Astrocyte (in vitro differentiated cells and primary cell): ENCODE measurements at regions not wholly inside any gene's neighbourhood (a gene's known extent, or its start where the extent isn't known, plus 50 kb on each side); places are given as distances from the start of the nearest gene placed in this dataset.

ENCODE experiments used
- DNase-seq: peaks from one replicate; pipeline ENCODE4 v3.0.0-alpha.2; 2010; ENCODE audit warnings: low read depth
- FAIRE-seq: peaks from 2 replicates; lab custom pipeline; 2011; peaks lifted over from hg19 to GRCh38; lab: Jason Lieb, UNC
- H2AFZ ChIP-seq: 2 replicates; pipeline ENCODE4 v1.6.0; 2012; ENCODE audit warnings: low read depth, low read length, inconsistent platforms
- H3K27ac ChIP-seq: 2 replicates; pipeline ENCODE4 v1.5.1; 2011; ENCODE audit warnings: low read depth, low read length, inconsistent platforms
- H3K27me3 ChIP-seq: 2 replicates; pipeline ENCODE4 v1.6.0; 2011; ENCODE audit warnings: low read length, inconsistent platforms; ENCODE audit not compliant: insufficient read depth
- H3K36me3 ChIP-seq: 2 replicates; pipeline ENCODE4 v1.5.1; 2011; ENCODE audit warnings: low read length, inconsistent platforms; ENCODE audit not compliant: insufficient read depth
- H3K4me1 ChIP-seq: 2 replicates; pipeline ENCODE4 v1.5.1; 2011; ENCODE audit warnings: low read length, inconsistent platforms; ENCODE audit not compliant: insufficient read depth
- H3K4me2 ChIP-seq: 2 replicates; pipeline ENCODE4 v1.6.0; 2012; ENCODE audit warnings: low read length, inconsistent platforms
- H3K4me3 ChIP-seq: 2 replicates; pipeline ENCODE4 v1.5.1; 2011; ENCODE audit warnings: low read depth, mild to moderate bottlenecking, low read length, inconsistent platforms; ENCODE audit not compliant: insufficient read depth
- H3K79me2 ChIP-seq: 2 replicates; pipeline ENCODE4 v1.6.0; 2012; ENCODE audit warnings: mild to moderate bottlenecking, low read length, inconsistent platforms; ENCODE audit not compliant: insufficient read depth
- H3K9ac ChIP-seq: 2 replicates; pipeline ENCODE4 v1.6.0; 2012; ENCODE audit warnings: mild to moderate bottlenecking, low read length, inconsistent platforms
- H3K9me3 ChIP-seq: 2 replicates; pipeline ENCODE4 v1.5.1; 2012; ENCODE audit warnings: low read depth, mild to moderate bottlenecking, low read length, inconsistent platforms; ENCODE audit not compliant: insufficient read depth
- H4K20me1 ChIP-seq: 2 replicates; pipeline ENCODE4 v1.6.0; 2012; ENCODE audit warnings: low read length, inconsistent platforms; ENCODE audit not compliant: insufficient read depth
- H3K27ac Mint-ChIP-seq: one replicate; pipeline ENCODE4 v1.8.0; 2021; ENCODE audit warnings: mild to moderate bottlenecking, mixed read lengths; ENCODE audit not compliant: unreplicated experiment
- H3K27me3 Mint-ChIP-seq: one replicate; pipeline ENCODE4 v1.8.0; 2021; ENCODE audit warnings: low read depth, mixed read lengths; ENCODE audit not compliant: unreplicated experiment
- H3K36me3 Mint-ChIP-seq: one replicate; pipeline ENCODE4 v1.8.0; 2021; ENCODE audit warnings: low read depth, mixed read lengths; ENCODE audit not compliant: unreplicated experiment
- H3K4me1 Mint-ChIP-seq: one replicate; pipeline ENCODE4 v1.8.0; 2021; ENCODE audit warnings: low read depth, mixed read lengths; ENCODE audit not compliant: unreplicated experiment
- H3K4me3 Mint-ChIP-seq: one replicate; pipeline ENCODE4 v1.8.0; 2021; ENCODE audit warnings: mild to moderate bottlenecking, moderate library complexity, mixed read lengths; ENCODE audit not compliant: unreplicated experiment
- H3K9me3 Mint-ChIP-seq: one replicate; pipeline ENCODE4 v1.8.0; 2021; ENCODE audit warnings: mild to moderate bottlenecking, mixed read lengths; ENCODE audit not compliant: unreplicated experiment
- CTCF ChIP-seq: IDR thresholded peaks from 2 replicates; pipeline ENCODE4 v1.5.1; 2011; ENCODE audit warnings: low read depth, mild to moderate bottlenecking, inconsistent platforms, low read length, moderate library complexity; ENCODE audit not compliant: insufficient read depth
- EZH2 ChIP-seq: IDR thresholded peaks from 2 replicates; pipeline ENCODE4 v1.6.1; 2012; ENCODE audit warnings: mild to moderate bottlenecking, low read length, inconsistent platforms; ENCODE audit not compliant: insufficient read depth

DNA sequence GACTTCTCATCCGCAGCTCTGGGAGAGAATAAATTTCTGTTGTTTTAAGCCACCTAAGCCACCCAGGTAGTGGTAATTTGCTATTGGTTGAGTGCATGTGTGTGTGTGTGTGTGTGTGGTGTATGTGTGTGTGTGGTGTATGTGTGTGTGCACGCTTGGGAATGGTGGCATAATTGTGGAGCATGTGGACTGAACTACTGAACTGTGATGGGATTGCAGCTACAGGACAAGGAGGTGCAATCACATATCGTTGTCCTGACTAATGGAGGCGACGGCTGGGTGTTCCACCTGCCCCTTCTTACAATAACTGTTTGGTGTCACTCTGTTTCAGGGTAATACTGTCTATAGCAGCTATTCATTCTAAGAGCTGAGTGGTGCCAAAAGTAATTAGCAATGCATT lies 448.7 kb upstream of the PFKP start:
- Histone ChIP-seq H3K9ac (no peak overlapping the region), H4K20me1 (no peaks in the 10 kb centered on the region), H3K4me1 (no peaks in the 10 kb centered on the region), H3K27me3 (no peaks in the 10 kb centered on the region), H3K4me2 (no peak overlapping the region), H3K9me3 (no peaks in the 10 kb centered on the region), H3K4me3 (no peak overlapping the region), H3K79me2 (no peaks in the 10 kb centered on the region), H3K36me3 (no peaks in the 10 kb centered on the region), H2AFZ (no peak overlapping the region), H3K27ac (no peak overlapping the region)
- TF ChIP-seq CTCF (no peak), EZH2 (no peak)
- no peaks in the 10 kb centered on the region for H3K9me3 Mint-ChIP-seq
- H3K4me1 Mint-ChIP-seq, result peaks cover 11% of the 10 kb centered on the region
- H3K36me3 Mint-ChIP-seq, result no peaks in the 10 kb centered on the region
- DNase-seq (no peak), FAIRE-seq (no peak)
- no peak overlapping the region for H3K4me3 Mint-ChIP-seq
- H3K27ac Mint-ChIP-seq, result no peak overlapping the region
- peaks cover 9% of the 10 kb centered on the region for H3K27me3 Mint-ChIP-seq

DNA sequence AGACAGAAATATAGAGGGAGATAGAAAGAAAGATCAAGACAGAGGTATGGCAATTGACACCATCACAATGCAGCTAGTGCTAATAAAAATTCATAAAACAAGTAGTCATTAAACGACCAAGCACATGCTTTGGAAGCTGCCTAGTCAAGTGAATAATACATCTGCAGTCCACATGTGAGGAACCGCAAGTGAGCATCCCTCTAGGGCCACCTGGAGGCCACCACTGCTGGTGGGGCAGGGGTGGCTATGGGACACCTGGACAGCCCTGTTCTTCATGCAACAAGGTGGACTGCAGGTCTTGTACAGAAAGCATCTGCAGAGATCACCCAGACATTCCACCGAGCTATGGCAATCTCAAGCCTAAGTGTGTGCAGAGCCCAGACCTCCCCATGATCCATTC lies 451.1 kb upstream of the PFKP start:
- no peaks in the 10 kb centered on the region for H4K20me1 ChIP-seq
- H3K27ac Mint-ChIP-seq, result no peak overlapping the region
- H3K36me3 Mint-ChIP-seq, result no peaks in the 10 kb centered on the region
- no peak for DNase-seq
- H3K4me1 ChIP-seq, result no peaks in the 10 kb centered on the region
- no peak for FAIRE-seq
- no peaks in the 10 kb centered on the region for H3K27me3 ChIP-seq
- TF ChIP-seq CTCF (no peak), EZH2 (no peak)
- H3K27ac ChIP-seq, result no peak overlapping the region
- H3K4me3 ChIP-seq, result no peak overlapping the region
- no peaks in the 10 kb centered on the region for H3K9me3 Mint-ChIP-seq
- no peaks in the 10 kb centered on the region for H3K36me3 ChIP-seq
- peaks cover 3% of the 10 kb centered on the region for H3K4me1 Mint-ChIP-seq
- peaks cover 7% of the 10 kb centered on the region for H3K27me3 Mint-ChIP-seq
- no peak overlapping the region for H2AFZ ChIP-seq
- H3K9me3 ChIP-seq, result no peaks in the 10 kb centered on the region
- no peak overlapping the region for H3K4me2 ChIP-seq
- no peak overlapping the region for H3K9ac ChIP-seq
- H3K4me3 Mint-ChIP-seq, result no peak overlapping the region
- H3K79me2 ChIP-seq, result no peaks in the 10 kb centered on the region

- no peak overlapping the region for H3K27ac ChIP-seq
- H3K9me3 ChIP-seq, result no peaks in the 10 kb centered on the region
- H3K4me3 Mint-ChIP-seq, result no peak overlapping the region
- no peak overlapping the region for H3K4me2 ChIP-seq
- H3K4me1 ChIP-seq, result no peaks in the 10 kb centered on the region
- peaks cover under 1% of the 10 kb centered on the region for H3K9me3 Mint-ChIP-seq
- no peaks in the 10 kb centered on the region for H4K20me1 ChIP-seq
- no peak overlapping the region for H3K4me3 ChIP-seq
- DNase-seq (no peak), FAIRE-seq (no peak)
- no peaks in the 10 kb centered on the region for H3K27me3 ChIP-seq
- no peaks in the 10 kb centered on the region for H3K27me3 Mint-ChIP-seq
- H3K4me1 Mint-ChIP-seq, result no peaks in the 10 kb centered on the region
- no peak overlapping the region for H2AFZ ChIP-seq
- H3K79me2 ChIP-seq, result no peaks in the 10 kb centered on the region
- no peaks in the 10 kb centered on the region for H3K36me3 Mint-ChIP-seq
- TF ChIP-seq EZH2 (no peak), CTCF (no peak)
- H3K36me3 ChIP-seq, result no peaks in the 10 kb centered on the region
- no peak overlapping the region for H3K9ac ChIP-seq
- no peak overlapping the region for H3K27ac Mint-ChIP-seq
These were observed 455.7 kb upstream of the PFKP start for GRCh38 chr10:2611603-2612002.
